DOHH2 (cell line): ENCODE measurements at regions not wholly inside any gene's neighbourhood (a gene's known extent, or its start where the extent isn't known, plus 50 kb on each side); places are given as distances from the start of the nearest gene placed in this dataset.

ENCODE experiments used
- H3F3A ChIP-seq: fragments of 200-600 bp; sonication (generic), shearing (Covaris generic); 2 replicates; pipeline ENCODE4 v1.6.0; 2016; ENCODE audit warnings: antibody characterized with exemption, mild to moderate bottlenecking; ENCODE audit not compliant: control insufficient read depth, insufficient read depth
- H3K27ac ChIP-seq: fragments of 200-600 bp; sonication (generic); 2 replicates; pipeline ENCODE4 v1.5.1; 2014; ENCODE audit warnings: low read depth, mild to moderate bottlenecking, low read length, moderate library complexity
- H3K27me3 ChIP-seq: fragments of 200-600 bp; sonication (generic); 2 replicates; pipeline ENCODE4 v1.6.1; 2014; ENCODE audit warnings: mild to moderate bottlenecking, low read length, mixed read lengths; ENCODE audit not compliant: control insufficient read depth
- H3K36me3 ChIP-seq: fragments of 200-600 bp; sonication (generic); 2 replicates; pipeline ENCODE4 v1.6.1; 2014; ENCODE audit warnings: mild to moderate bottlenecking, low read length, moderate library complexity, mixed read lengths; ENCODE audit not compliant: control insufficient read depth
- H3K4me1 ChIP-seq: fragments of 200-600 bp; sonication (generic); 2 replicates; pipeline ENCODE4 v1.6.1; 2014; ENCODE audit warnings: mild to moderate bottlenecking, low read length, mixed read lengths; ENCODE audit not compliant: control insufficient read depth
- H3K4me2 ChIP-seq: fragments of 200-600 bp; sonication (generic); 2 replicates; pipeline ENCODE4 v1.6.0; 2014; ENCODE audit warnings: mild to moderate bottlenecking, low read length, moderate library complexity
- H3K4me3 ChIP-seq: fragments of 200-600 bp; sonication (generic); 2 replicates; pipeline ENCODE4 v1.5.1; 2014; ENCODE audit warnings: mild to moderate bottlenecking, low read length, mixed read lengths
- H3K79me2 ChIP-seq: fragments of 200-600 bp; sonication (generic); 2 replicates; pipeline ENCODE4 v1.6.1; 2014; ENCODE audit warnings: mild to moderate bottlenecking, low read length, mixed read lengths; ENCODE audit not compliant: control insufficient read depth
- H3K9me2 ChIP-seq: fragments of 200-600 bp; sonication (generic); replicated peaks from 2 replicates; pipeline ENCODE4 v1.6.1; 2014; ENCODE audit warnings: mild to moderate bottlenecking, low read length, mixed read lengths; ENCODE audit not compliant: control insufficient read depth
- H3K9me3 ChIP-seq: fragments of 200-600 bp; sonication (generic); 2 replicates; pipeline ENCODE4 v1.6.1; 2014; ENCODE audit warnings: antibody characterized with exemption, low read length, mixed read lengths; ENCODE audit not compliant: control insufficient read depth, insufficient read depth
- H4K20me1 ChIP-seq: fragments of 200-600 bp; sonication (generic); 2 replicates; pipeline ENCODE4 v1.6.0; 2014; ENCODE audit warnings: low read depth, mild to moderate bottlenecking, antibody characterized with exemption, low read length, moderate library complexity; ENCODE audit not compliant: control insufficient read depth, insufficient read depth
- CTCF ChIP-seq: fragments of 200-600 bp; sonication (generic); IDR thresholded peaks from one replicate; pipeline ENCODE4 v1.5.1; 2014; ENCODE audit warnings: antibody characterized with exemption, mild to moderate bottlenecking, low read depth, low read length; ENCODE audit not compliant: poor library complexity, severe bottlenecking
- EZH2phosphoT487 ChIP-seq: fragments of 200-600 bp; sonication (generic); IDR thresholded peaks from 2 replicates; pipeline ENCODE4 v1.6.1; 2017; ENCODE audit warnings: borderline replicate concordance, mild to moderate bottlenecking, antibody characterized with exemption, low read length, moderate library complexity, mixed read lengths

DNA sequence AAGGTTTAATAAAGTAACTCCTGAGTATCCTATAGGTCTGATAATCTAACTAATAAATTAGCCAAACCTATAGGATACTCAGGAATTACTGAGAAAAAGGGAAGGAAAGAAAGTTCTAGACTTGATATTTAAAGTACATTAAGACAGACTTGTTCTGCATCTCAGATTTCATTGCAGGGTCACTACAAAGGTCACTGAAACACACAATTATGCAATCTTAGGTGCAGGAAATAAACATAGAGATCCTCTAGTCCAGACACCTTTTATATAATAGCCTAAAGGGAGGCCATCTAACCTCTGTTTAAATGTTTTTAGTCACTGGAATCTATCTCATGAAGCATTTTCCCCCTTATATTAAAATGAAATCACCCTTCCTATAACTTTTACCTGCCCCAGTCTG, 1215.7 kb downstream of the MAT2B start:
- Histone ChIP-seq H3K4me2 (no peak overlapping the region), H3K27me3 (no peaks in the 10 kb centered on the region), H3K36me3 (no peaks in the 10 kb centered on the region), H3K27ac (no peak overlapping the region), H4K20me1 (no peaks in the 10 kb centered on the region), H3K9me2 (no peaks in the 10 kb centered on the region), H3K9me3 (no peaks in the 10 kb centered on the region), H3K4me3 (no peak overlapping the region), H3K79me2 (no peaks in the 10 kb centered on the region), H3K4me1 (peaks cover 17% of the 10 kb centered on the region), H3F3A (no peaks in the 10 kb centered on the region)
- TF ChIP-seq EZH2phosphoT487: no peak

GRCh38 chr5:164721656-164722055, 1216.2 kb downstream of the MAT2B start:
- H3K4me3 ChIP-seq: no peak overlapping the region
- no peak overlapping the region for H3K4me2 ChIP-seq
- no peaks in the 10 kb centered on the region for H3K27me3 ChIP-seq

DNA sequence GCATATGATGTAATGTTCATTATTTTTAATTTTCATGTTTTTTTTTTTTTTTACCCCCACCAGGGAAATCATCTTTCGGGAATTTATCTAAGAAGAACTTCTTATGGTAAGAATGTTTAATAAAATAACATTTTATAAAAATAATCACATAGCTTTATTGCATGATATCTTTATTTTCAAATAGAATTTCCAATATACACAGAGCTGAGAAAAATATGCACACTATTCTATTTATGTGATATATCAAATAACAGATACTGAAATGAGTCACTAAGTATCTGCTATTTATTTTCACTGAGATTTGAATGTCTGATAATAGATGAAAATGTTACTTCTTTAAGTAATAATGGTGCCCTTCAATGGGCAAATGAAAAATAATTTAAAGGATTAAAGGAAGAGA, 1217.3 kb downstream of the MAT2B start:
- Histone ChIP-seq H3K9me2 (no peaks in the 10 kb centered on the region), H3K36me3 (no peaks in the 10 kb centered on the region), H3K27me3 (no peaks in the 10 kb centered on the region), H4K20me1 (no peaks in the 10 kb centered on the region), H3K9me3 (no peaks in the 10 kb centered on the region), H3K4me1 (peaks cover 17% of the 10 kb centered on the region), H3K4me3 (no peak overlapping the region), H3K79me2 (no peaks in the 10 kb centered on the region), H3F3A (no peaks in the 10 kb centered on the region), H3K4me2 (peak overlapping the region; percentile 14; the same call in 1 of the 2 replicates), H3K27ac (no peak overlapping the region)
- no peak for TF ChIP-seq CTCF
- no peak for TF ChIP-seq EZH2phosphoT487

More at GRCh38 chr5:164721656-164722055, 1216.2 kb downstream of the MAT2B start:
- TF ChIP-seq EZH2phosphoT487: no peak
- no peak for TF ChIP-seq CTCF
- Histone ChIP-seq H3K9me3 (no peaks in the 10 kb centered on the region), H4K20me1 (no peaks in the 10 kb centered on the region), H3K9me2 (no peaks in the 10 kb centered on the region), H3K4me1 (peaks cover 17% of the 10 kb centered on the region), H3K27ac (no peak overlapping the region), H3K79me2 (no peaks in the 10 kb centered on the region), H3K36me3 (no peaks in the 10 kb centered on the region), H3F3A (no peaks in the 10 kb centered on the region)

GRCh38 chr5:164727012-164727411, 1221.6 kb downstream of the MAT2B start:
- Histone ChIP-seq H3K4me1 (peaks cover 8% of the 10 kb centered on the region), H3K27me3 (no peaks in the 10 kb centered on the region), H3K4me2 (no peak overlapping the region), H3K36me3 (no peaks in the 10 kb centered on the region), H3K27ac (no peak overlapping the region), H3K9me3 (no peaks in the 10 kb centered on the region), H4K20me1 (no peaks in the 10 kb centered on the region), H3K4me3 (no peak overlapping the region), H3K9me2 (no peaks in the 10 kb centered on the region), H3F3A (no peaks in the 10 kb centered on the region), H3K79me2 (no peaks in the 10 kb centered on the region)
- TF ChIP-seq EZH2phosphoT487 (no peak), CTCF (no peak)
